ENCODE measurements at regions not wholly inside any gene's neighbourhood (a gene's known extent, or its start where the extent isn't known, plus 50 kb on each side); places are given as distances from the start of the nearest gene placed in this dataset.

DNA sequence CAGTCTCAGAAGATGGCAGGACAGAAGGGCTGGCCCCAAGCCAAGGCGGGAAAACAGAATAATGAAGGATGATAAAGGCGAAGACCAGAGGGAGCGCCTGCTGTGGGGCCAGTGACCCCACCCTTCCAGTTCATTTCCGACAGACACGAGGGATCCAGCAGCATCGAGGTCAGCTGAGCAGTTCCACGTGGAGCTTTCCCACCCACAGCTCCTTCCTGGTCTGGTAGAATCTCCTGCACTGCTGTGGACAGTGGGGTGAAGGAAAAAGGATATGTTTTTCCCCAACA lies 265.9 kb upstream of the VLDLR start:
- H3K9ac ChIP-seq, result no peak overlapping the region
- H3K4me3 ChIP-seq, result no peak overlapping the region
- no peaks in the 10 kb centered on the region for H4K20me1 ChIP-seq (ENCODE audit: insufficient read depth)
- H3K27ac ChIP-seq, result no peak overlapping the region
- H2AFZ ChIP-seq, result no peak overlapping the region
- 33 to 37% methylated on average over 7 of the region's 7 CpGs for WGBS, 2 experiments (ENCODE audit: low coverage in 1 of 2, low lambda C conversion rate in 2 of 2, missing lambda C conversion rate in 2 of 2)
- H3K27me3 ChIP-seq (replicated peaks; ENCODE audit: insufficient read depth), result no peaks in the 10 kb centered on the region
- H3K4me2 ChIP-seq (ENCODE audit: unreplicated experiment), result no peak overlapping the region
- no peaks in the 10 kb centered on the region for H3K4me1 ChIP-seq (ENCODE audit: insufficient read depth)
- no peaks in the 10 kb centered on the region for H3F3A ChIP-seq (ENCODE audit: insufficient read depth)
- in situ Hi-C loops (cut with MboI), result no loop called here
- no peaks in the 10 kb centered on the region for H3K79me2 ChIP-seq (ENCODE audit: insufficient read depth)
- H3K36me3 ChIP-seq (ENCODE audit: low read depth), result no peaks in the 10 kb centered on the region
- H3K9me3 ChIP-seq (ENCODE audit: low read depth), result no peaks in the 10 kb centered on the region
- H3K9me2 ChIP-seq (ENCODE audit: insufficient read depth), result no peaks in the 10 kb centered on the region
- DNase-seq, result no peak
- TF ChIP-seq EZH2 (IDR thresholded peaks at IDR 0.05; ENCODE audit: insufficient read depth, poor library complexity, severe bottlenecking) (no peak), EZH2phosphoT487 (IDR thresholded peaks at IDR 0.05; ENCODE audit: insufficient read depth, low read depth) (no peak)

DNA sequence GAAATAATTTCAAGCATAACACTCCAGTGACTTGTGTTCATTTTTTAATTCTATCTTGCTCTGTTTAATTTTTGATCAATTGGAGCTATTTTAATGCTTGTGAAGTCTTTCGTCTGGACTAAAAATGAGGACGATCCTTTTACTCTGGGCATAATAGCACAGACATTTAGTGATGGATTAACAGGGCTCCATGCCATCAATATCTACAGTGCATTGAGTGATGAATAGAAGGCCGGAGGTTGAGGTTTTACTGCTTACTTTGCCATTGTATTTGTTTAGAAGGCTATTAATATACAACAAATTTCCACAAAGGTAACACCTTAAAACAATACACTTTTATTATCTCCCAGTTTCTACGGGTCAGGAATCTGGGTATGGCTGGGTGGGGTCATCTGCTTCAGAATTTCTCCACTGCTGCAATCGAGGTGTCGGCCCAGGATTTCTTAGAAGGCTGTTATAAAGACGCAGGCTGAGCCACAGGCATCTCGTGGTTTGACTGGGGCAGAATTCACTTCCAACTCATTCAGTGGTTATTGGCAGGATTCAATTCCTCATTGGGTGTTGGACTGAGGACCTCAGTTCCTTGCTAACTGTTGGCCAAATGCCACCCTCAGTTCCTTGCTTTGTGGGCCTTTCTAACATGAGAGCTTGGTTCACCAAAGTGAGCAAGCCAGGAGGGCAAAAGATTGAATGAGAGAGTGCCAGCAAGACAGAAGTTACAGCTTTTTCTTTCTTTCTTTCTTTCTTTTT lies 265.4 kb upstream of the VLDLR start:
- Histone ChIP-seq H3K9me3 (ENCODE audit: low read depth) (no peaks in the 10 kb centered on the region), H3K27ac (no peak overlapping the region), H3K9ac (no peak overlapping the region), H4K20me1 (ENCODE audit: insufficient read depth) (no peaks in the 10 kb centered on the region), H3K79me2 (ENCODE audit: insufficient read depth) (no peaks in the 10 kb centered on the region), H3K9me2 (ENCODE audit: insufficient read depth) (no peaks in the 10 kb centered on the region), H3F3A (ENCODE audit: insufficient read depth) (no peaks in the 10 kb centered on the region), H3K36me3 (ENCODE audit: low read depth) (no peaks in the 10 kb centered on the region), H3K4me2 (ENCODE audit: unreplicated experiment) (no peak overlapping the region), H2AFZ (no peak overlapping the region), H3K4me1 (ENCODE audit: insufficient read depth) (no peaks in the 10 kb centered on the region), H3K4me3 (no peak overlapping the region), H3K27me3 (replicated peaks; ENCODE audit: insufficient read depth) (no peaks in the 10 kb centered on the region)
- in situ Hi-C loops (cut with MboI), result no loop called here
- DNase-seq, result no peak
- 53 to 70% methylated on average over 8 of the region's 8 CpGs for whole genome bisulfite sequencing, 2 experiments (ENCODE audit: low coverage in 1 of 2, low lambda C conversion rate in 2 of 2, missing lambda C conversion rate in 2 of 2)
- TF ChIP-seq EZH2 (IDR thresholded peaks at IDR 0.05; ENCODE audit: insufficient read depth, poor library complexity, severe bottlenecking), result no peak
- TF ChIP-seq EZH2phosphoT487 (IDR thresholded peaks at IDR 0.05; ENCODE audit: insufficient read depth, low read depth), result no peak

DNA sequence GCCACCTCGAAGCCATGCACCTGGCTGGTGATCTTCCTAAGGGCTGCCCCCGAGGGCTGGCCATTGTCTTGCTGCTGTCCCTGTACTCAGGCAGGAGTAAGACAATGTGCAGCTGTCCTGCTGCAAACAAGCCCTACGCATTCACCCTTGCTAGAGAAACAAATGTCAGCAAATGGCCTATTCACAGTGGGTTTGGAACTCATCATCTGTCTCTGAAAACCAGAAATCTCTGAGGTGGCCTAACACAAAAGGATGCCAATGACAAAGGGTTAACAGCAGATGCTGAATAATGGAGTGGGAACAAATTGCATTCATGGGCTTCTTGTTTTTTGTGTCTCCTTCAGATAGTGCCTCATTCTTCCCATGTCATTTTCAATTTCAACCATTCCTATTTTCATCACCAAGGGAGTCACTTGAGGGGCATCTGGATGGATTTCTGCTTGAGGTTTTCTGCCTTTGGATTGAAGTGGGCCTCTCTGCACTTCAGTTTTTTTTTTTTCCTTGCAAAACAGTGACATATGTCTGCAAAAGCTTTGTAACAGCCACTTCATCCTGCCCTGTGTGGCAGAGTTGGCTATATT lies 261.6 kb upstream of the VLDLR start:
- Histone ChIP-seq H3F3A (ENCODE audit: insufficient read depth) (no peaks in the 10 kb centered on the region), H3K4me1 (ENCODE audit: insufficient read depth) (no peaks in the 10 kb centered on the region), H3K79me2 (ENCODE audit: insufficient read depth) (no peaks in the 10 kb centered on the region), H2AFZ (no peak overlapping the region), H3K4me2 (ENCODE audit: unreplicated experiment) (no peak overlapping the region), H3K4me3 (no peak overlapping the region), H3K36me3 (ENCODE audit: low read depth) (no peaks in the 10 kb centered on the region), H3K9ac (no peak overlapping the region), H3K9me2 (ENCODE audit: insufficient read depth) (no peaks in the 10 kb centered on the region), H3K9me3 (ENCODE audit: low read depth) (no peaks in the 10 kb centered on the region), H4K20me1 (ENCODE audit: insufficient read depth) (no peaks in the 10 kb centered on the region), H3K27ac (no peak overlapping the region), H3K27me3 (replicated peaks; ENCODE audit: insufficient read depth) (no peaks in the 10 kb centered on the region)
- 9 to 33% methylated on average over 3 of the region's 3 CpGs for WGBS, 2 experiments (ENCODE audit: low coverage in 1 of 2, low lambda C conversion rate in 2 of 2, missing lambda C conversion rate in 2 of 2)
- no peak for TF ChIP-seq EZH2phosphoT487 (IDR thresholded peaks at IDR 0.05; ENCODE audit: insufficient read depth, low read depth)
- TF ChIP-seq EZH2 (IDR thresholded peaks at IDR 0.05; ENCODE audit: insufficient read depth, poor library complexity, severe bottlenecking), result no peak
- in situ Hi-C loops (cut with MboI), result no loop called here
- DNase-seq, result no peak

DNA sequence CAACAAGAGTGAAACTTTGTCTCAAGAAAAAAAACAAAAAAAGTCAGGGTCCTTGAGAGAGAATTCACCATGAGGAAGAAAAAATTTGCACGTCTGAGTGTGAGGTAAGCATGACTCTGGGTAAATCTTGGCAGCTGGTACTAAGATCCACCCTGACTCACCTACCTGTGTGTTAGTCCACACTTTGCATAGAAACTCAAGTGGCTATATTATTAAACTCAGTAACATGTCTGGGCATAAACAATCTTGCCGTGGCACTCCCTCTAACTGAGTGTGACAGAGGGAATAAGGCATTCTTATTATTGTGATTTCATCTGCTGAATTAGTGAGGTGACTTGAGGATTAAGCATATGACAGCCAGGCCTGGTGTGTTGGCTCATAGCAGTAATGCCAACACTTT lies 259.4 kb upstream of the VLDLR start:
- Histone ChIP-seq H3K9me3 (ENCODE audit: low read depth) (no peaks in the 10 kb centered on the region), H3K36me3 (ENCODE audit: low read depth) (no peaks in the 10 kb centered on the region), H3K4me2 (ENCODE audit: unreplicated experiment) (no peak overlapping the region), H3F3A (ENCODE audit: insufficient read depth) (no peaks in the 10 kb centered on the region), H3K79me2 (ENCODE audit: insufficient read depth) (no peaks in the 10 kb centered on the region), H2AFZ (no peak overlapping the region), H3K4me1 (ENCODE audit: insufficient read depth) (no peaks in the 10 kb centered on the region), H3K9me2 (ENCODE audit: insufficient read depth) (no peaks in the 10 kb centered on the region), H3K27ac (no peak overlapping the region), H3K9ac (no peak overlapping the region), H4K20me1 (ENCODE audit: insufficient read depth) (no peaks in the 10 kb centered on the region), H3K4me3 (no peak overlapping the region), H3K27me3 (replicated peaks; ENCODE audit: insufficient read depth) (no peaks in the 10 kb centered on the region)
- in situ Hi-C loops (cut with MboI), result no loop called here
- TF ChIP-seq EZH2 (IDR thresholded peaks at IDR 0.05; ENCODE audit: insufficient read depth, poor library complexity, severe bottlenecking), result no peak
- no peak for TF ChIP-seq EZH2phosphoT487 (IDR thresholded peaks at IDR 0.05; ENCODE audit: insufficient read depth, low read depth)
- WGBS, 2 experiments (ENCODE audit: low coverage in 1 of 2, low lambda C conversion rate in 2 of 2, missing lambda C conversion rate in 2 of 2), result 40 to 41% methylated on average over 2 of the region's 2 CpGs
- no peak for DNase-seq

Measured in GM23248 (cell line).